Activated effector memory CD4-positive, alpha-beta T cell treated with anti-CD3 and anti-CD28 coated beads, Interleukin-2, amount 50 U/mL, for 16 hours (primary cell): ENCODE measurements at regions not wholly inside any gene's neighbourhood (a gene's known extent, or its start where the extent isn't known, plus 50 kb on each side); places are given as distances from the start of the nearest gene placed in this dataset.

Experiments
- DNase-seq: peaks from one replicate; pipeline ENCODE4 v3.0.0-alpha.2; 2020

DNA sequence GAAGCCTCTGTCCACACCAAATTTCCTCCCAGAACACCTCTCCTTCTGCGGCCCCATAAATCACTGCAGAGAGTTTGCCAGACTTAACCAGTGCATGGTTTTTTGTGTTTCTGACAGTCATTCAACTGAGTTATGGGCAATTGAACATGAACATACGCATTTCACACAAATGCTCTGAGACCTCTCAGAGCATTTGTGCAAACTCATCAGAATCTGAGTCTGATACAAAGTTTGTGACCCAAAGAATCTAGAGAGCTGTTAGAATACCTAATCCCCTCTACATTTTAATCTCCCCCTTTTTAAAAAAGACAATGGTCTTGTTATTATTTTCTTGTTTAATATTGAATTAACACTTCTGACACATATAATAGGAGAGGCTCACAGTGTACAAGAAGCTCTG, 416.9 kb upstream of the SMARCA2 start:
- DNase-seq, result no peak

DNA sequence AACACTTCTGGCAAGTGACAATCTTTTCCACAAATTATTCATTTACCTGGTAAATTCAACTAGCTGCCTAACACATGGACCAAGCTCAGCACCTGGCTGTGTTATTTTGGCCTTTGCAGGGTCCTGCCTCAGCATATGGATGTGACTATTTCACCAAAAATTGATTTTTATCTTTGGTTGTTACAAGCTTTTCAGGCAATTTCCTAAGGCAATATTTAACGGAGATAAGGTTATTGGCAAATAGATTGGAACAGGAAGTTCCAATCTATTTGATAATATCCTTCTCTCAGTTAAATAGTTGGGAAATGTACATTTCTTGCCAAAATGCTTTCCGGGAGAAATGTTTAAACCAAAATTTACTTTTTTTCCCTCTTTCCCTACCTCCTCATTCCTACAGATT, 415.2 kb upstream of the SMARCA2 start:
- DNase-seq, result no peak

DNA sequence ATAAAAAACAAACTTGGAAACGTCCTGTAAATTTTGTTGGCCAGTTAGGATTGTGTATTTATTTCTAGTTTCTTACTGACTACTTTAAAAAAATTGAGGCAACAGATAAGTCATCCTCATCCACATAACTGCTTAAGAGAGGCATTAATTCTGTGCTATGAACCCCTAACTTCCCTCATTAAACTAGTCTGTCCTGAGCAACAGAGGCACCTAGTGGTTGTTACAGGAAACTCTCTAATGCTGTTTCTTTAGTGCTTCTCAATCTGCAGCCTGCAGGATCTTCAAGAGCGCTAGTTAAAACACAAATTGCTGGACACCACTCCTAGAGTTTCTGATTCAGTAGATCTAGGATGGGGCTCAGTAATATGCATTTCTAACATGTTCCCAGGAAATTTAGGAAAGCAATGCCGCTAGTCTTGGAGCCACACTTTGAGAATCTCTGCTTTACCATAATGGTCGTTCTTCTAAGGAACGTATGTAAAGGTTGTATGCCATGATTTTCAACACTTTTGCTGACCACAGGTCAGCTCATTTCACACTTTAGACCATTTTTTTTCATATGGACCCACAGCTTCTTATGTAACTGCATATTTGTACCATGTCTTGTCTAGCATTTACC, 410.1 kb upstream of the SMARCA2 start:
- DNase-seq, result no peak

DNA sequence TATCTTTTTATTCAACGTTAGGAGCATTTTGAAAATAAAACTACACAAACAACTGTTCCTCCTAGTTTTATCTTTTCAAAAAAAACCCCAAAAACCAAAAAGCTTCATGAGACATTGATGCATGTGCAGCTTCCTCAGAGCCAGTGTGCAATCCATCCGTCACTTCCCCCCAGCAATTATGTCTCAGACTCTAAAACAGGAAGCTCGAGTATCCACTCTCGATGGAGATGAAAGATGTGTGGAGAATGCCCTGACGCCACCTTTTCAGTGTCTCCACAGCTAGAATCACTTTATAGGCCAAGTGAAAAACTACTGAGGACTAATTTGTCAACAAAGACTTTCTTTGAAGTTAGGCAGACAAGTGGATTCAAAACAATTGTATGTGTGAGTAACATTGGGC, 408.9 kb upstream of the SMARCA2 start:
- no peak for DNase-seq

DNA sequence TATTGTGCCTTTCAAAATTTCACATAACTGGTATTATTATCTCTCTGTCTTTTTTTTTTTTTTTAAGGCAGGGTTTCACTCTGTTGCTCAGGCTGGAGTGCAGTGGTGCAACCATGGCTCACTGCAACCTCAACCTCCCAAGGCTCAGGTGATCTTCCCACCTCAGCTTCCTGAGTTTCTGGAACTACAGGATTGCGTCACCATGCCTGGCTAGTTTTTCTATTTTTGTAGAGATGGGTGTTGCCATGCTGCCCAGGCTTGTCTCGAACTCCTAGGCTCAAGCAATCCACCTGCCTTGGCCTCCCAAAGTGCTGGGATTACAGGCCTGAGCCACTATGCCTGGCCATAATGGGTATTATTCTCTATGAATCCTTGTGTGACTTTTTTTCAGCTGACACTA, 402.3 kb upstream of the SMARCA2 start:
- DNase-seq, result no peak

DNA sequence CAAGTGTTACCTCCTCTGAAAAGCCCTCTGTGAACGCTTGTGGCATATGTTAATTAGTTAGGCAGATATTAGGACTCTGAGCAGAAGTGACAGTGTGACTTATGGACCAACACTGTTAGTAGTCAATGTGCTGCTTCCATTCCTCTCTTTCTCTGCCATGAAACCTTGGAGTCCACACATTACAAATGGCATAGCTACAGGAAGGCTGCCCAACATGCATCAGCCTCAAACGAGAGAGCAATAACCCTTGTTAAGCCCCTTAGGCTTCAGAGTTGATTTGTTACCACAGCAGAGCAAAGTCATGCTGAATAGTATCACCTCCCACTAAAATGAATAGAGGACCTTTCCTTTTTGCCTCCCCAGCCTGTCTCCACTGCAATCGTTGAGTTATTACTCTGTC, 397.7 kb upstream of the SMARCA2 start:
- no peak for DNase-seq

DNA sequence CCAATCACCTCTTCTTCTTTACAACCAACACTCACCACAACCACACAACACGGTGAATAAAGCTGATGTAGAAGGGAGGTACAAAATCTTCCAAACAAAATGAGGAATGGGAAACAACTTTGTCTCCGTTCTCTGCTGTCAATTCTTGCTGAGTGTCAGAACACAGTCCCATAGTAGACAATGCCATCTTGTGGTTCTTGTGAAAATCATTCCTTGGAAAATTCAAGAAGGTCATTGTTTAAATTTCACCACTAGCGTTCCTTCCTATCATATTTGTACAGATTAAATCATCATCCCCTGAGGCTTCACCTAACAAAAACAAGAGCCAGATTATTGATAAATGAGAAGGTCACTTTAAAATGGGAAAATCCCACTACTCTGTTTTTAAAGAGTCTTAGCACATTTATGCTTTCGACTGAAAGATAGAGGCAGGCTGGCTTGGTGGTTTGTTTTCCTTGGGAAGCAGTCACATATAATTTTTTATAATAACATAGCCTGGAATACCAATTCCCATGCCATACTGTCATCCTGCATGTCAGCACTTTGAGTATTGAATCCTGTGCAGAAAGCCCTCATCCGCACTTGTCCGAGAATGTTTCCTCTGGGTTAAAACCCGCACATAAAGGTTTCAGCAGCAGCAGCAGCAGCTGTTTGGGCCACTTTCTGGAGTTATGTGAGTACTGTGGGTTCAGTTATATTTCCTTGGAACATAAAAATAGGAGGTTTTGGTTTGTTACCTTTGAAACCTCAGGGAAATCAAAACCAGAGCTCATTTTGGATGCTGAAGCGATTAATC, 395.0 kb upstream of the SMARCA2 start:
- DNase-seq, result no peak

DNA sequence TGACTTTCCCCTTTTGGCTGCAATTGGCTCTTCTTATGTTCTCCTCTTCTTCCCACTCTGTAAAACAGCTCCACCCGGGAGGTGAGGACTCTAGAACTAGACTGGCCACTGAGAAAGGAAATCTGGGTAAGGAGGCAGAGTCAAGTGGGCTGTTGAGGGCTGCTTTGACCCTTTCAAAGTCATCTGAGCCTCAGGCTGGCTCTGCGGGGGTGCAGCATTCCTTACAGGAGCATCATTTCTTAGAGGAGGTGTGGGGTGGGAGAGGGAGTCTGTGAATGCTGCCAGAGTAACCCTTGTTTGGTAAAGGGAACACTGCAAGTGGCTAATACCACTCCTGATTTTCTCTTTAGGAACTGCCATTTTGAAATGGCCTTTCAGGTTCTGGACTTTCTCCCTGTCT, 377.7 kb upstream of the SMARCA2 start:
- no peak for DNase-seq

DNA sequence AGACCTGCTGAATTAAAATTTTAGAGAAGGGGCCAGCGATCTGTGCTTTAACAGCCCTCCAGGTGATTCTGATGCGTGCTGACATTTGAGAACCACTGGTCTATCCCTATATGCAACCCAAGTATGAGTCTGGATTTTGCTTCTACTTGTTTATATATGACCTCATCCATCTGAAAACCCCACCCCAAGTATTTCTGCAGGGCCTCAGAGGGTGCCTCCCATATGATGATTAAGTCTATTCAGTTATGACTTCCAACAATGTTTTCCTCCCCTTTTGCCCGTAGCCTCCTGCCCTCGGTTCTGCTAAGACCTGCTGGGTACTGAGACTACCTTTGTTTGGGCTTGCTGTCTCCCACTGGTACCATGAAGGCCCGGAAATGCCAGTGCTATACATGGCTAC, 376.0 kb upstream of the SMARCA2 start:
- no peak for DNase-seq

DNA sequence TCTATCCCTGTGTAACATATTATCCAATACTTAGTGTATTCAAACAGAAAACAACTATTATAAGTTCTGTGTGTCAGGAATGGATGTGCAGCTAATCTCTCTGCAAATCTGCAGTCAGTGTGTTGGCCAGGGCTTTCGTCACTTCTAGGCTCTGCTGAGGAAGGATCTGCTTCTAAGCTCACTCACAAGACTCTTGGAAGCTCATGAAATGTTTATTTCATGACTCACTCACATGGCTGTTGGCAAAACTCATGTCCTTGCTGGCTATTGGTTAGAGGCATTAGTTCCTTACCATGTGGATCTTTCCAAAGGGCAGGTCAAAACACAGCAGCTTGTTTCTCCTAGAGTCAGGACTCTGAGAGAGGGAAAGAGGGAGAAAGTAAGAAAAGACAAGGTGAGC, 367.4 kb upstream of the SMARCA2 start:
- no peak for DNase-seq

DNA sequence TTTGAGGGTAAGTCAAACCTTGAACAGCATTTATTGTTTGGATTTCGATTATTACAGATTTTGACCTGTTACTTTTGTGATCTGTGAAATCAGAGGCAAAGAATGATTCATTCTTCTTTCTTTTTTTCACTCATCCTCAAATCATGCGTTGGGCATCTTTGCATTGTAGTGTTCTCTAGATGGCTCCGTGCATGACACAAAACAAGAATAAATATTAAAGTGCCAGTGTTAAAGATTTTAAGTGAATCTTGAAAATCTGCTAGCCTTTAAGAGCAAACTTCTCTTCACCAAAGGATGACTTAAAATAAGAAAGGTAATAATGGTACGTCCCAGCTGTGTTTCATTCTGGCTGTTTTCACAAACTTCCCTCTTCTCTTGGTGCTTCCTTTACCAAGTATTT, 361.9 kb upstream of the SMARCA2 start:
- DNase-seq, result no peak

DNA sequence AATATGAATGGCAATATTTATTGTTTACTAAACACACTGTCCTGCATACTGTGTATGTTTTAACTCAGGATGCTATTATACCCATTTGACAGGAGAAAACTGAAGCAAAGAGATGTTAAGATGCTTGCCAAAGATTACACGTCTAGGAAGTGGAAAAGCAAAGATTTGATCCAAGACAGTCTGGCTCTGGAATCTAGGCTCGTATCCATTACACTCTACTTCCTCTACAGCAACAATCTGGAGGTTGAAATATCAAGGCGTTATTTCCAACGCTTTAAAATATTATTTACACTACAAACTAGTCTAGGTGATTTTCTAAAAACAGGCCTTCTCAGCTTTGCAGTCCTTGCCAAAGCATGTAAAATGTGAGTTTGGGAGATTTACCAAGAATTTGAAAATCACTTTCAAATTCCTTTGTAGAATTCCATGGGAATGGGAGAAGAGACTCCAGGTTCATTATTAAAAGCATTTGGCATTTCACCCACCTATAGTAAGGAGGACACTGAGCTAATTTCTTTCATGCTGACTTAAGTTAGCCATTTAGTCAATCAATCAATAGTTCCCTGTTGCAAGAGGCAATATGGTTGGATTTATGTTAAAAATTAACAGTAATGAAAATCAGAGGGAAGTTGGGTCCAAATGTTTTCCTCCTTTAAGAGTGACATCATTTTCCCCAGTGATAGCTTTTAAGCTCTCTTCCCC, 356.3 kb upstream of the SMARCA2 start:
- DNase-seq, result no peak

DNA sequence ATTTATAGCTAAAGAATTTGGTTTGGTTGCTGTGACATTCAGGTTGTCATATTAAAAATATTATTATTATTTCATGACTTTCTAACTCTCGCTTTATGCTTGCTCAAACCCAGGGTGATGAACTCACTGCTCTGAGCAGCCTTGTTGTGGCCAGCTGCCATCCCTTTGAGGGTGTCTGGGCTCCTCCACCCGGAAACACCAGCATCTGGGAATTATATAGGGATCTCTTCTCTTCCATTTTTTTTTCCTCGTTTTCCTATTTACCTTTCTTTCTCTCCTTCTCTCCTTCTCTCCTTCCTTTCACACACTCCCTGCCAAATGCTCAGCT, 355.8 kb upstream of the SMARCA2 start:
- no peak for DNase-seq

DNA sequence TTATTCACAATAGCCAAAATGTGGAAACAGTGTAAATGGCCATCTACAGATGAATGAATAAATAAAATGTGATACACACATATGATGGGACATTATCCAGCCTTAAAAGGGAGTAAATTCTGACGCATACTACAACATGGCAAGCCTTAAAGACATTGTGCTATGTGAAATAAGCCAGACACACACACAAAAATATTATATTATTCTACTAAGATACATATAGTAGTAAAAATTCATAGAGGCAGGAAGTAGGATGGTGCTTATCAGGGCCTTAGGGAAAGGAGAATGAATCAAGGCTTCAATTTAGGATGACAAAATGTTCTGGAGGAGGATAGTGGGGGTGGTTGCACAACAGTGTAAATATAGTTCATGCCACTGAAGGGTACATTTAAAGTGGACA, 346.7 kb upstream of the SMARCA2 start:
- no peak for DNase-seq

DNA sequence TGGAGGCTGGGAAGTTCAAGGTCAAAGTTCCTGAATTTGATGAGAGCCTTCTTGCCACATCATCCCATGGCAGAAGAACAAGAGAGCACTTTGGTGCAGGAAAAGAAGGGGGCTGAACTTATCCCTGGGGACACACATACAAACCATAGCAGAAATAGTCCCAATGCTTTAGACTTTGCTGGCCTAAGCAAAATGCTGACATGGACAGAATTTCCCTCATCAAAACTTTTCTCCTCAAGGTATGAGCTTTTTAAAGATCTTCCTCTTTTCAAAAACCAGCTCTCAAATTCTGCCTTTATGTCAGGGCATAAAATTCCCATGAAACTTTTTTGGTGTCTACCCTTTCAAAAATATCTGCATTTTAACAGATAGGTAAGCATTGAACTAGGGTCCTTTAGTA, 341.8 kb upstream of the SMARCA2 start:
- DNase-seq, result no peak

DNA sequence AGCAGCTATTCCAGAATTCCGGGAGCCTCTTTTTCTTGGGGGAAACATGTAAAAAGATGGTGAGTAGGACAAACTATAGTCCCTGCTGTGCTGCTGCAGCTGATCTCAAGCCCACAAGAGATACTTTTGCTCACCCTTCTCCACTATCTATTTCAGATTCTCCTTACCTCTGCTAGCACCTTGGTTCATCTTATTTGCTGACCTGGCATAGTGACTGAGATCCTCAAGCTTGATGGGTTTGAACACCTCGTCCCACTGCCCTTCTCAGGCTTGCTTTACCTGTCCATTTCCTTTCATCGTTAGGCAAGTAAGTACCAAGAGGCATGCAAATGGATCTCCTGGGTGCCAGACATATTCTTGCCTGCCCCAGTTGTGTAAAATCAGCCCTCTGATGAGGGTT, 338.4 kb upstream of the SMARCA2 start:
- no peak for DNase-seq

DNA sequence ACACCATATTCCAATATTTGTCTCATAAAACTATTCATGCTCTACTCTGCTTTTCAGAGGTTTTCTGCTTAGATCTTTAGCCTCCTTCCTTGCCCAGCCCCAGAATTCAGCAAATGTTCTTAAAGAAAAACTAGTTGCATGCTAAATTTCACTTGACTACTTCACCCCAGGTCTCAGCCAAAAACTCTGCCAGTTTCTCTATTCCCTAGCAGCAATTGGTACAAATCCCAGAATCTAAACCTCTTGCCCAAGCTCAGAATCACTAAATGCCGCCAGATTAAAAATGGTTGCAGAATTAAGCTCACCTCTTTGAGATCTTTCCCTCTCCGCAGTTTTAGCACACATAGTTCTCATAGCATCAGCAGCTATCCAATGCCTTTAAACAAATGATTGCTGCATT, 331.2 kb upstream of the SMARCA2 start:
- no peak for DNase-seq

DNA sequence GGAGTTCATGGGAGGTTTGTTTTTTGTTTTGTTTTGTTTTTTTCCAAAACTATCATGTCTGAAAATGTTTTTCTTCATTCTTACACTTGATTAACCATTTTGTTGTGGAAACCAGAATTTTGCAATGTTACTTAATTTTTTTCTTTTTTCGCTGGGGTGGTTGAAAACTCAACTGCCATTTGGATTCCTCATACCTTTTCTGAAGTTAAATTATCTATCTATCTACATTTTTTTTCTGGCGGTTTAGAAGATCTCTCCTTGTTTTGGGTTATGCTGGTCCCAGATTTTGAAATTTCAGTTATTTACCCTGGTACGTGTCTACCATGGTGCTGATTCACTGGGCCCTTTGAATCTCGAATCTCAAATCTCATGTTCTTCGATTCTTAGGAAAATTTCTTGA, 316.2 kb upstream of the SMARCA2 start:
- no peak for DNase-seq

DNA sequence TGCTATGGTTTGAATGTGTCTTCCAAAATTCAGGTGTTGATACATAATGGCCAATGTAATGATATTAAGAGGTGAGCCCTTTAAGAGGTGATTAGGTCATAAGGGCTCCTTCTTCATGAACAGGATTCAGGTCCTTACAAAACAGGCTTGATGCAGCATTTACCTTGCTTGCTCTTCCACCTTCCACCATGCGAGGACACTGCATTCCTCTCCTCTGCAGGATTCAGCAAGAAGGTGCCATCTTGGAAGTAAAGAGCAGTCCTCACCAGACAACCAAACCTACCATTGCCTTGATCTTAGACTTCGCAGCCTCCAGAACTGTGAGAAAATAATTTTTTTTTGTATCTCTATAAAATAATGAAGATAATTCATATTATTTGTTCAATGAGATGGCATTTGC, 314.0 kb upstream of the SMARCA2 start:
- DNase-seq, result no peak

DNA sequence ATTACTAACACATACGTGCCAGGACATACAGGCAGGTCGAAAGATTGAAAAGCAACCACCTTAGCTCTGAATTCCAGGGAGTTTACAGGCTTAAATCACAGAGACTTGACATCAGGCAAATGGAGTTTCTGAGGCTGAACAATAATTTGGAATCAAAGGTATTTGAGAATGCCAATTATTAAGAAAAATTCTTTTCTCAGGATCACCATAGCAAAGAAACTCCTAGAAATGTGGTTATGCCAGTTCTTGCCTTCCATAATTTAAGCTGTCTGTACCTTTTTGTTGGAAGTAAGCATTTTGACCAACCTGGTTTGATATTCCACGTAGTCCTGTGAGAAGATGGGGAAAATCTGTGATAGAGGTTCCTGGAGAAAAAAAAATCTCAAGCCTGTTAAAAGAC, 312.4 kb upstream of the SMARCA2 start:
- no peak for DNase-seq

DNA sequence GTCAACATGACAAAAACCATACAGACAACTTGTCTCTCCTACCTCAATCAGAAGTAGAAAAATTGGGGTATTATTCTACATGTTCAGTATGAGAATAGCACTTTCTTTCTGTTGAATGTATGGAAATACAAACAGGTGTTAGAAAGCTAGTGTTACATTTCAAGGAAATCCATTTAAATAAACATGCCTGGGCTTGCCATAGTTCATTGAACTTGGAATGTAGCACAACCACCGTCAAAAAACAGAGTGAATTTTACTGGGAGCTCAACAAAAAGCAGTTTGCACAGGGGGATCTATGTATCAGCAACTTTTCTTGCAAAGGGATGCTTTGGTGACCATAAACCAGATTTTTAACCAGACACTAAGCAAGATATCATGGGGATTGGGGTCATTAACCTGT, 307.9 kb upstream of the SMARCA2 start:
- no peak for DNase-seq

DNA sequence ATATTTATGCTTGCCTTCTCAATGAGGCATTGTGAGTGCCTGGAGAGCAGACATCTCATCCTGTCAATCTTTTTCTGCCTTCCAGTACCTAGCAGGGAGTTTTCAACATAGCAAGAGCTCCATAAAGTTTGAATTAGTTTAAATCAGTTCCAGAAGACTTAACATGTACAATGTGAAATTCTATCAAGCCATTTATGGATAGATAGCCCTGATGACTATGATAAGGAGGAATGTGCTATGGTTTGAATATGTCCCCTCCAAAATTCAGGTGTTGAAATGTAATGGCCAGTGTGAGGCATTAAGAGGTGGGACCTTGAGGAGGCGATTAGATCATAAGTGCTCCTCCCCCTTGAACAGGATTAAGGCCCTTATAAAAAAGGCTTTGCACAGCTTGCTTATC, 306.9 kb upstream of the SMARCA2 start:
- DNase-seq, result no peak

DNA sequence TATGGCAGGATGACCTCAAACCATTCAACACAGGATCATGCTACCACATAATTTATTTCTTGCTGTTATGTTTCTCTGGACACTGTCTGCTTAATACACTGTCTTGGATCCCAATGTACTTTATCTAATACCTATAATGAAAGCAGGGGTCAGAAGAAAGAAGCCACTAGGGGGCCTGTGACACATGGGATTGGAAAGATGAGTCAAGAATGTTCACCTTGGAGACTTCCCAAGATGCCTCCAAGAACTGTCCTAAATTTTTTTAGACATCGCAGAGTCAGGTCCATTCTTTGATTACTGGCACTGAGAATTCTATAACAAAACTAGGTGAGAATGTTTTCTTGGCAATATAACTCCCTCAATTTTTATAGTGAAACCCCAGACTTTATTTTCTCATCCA, 305.8 kb upstream of the SMARCA2 start:
- no peak for DNase-seq

DNA sequence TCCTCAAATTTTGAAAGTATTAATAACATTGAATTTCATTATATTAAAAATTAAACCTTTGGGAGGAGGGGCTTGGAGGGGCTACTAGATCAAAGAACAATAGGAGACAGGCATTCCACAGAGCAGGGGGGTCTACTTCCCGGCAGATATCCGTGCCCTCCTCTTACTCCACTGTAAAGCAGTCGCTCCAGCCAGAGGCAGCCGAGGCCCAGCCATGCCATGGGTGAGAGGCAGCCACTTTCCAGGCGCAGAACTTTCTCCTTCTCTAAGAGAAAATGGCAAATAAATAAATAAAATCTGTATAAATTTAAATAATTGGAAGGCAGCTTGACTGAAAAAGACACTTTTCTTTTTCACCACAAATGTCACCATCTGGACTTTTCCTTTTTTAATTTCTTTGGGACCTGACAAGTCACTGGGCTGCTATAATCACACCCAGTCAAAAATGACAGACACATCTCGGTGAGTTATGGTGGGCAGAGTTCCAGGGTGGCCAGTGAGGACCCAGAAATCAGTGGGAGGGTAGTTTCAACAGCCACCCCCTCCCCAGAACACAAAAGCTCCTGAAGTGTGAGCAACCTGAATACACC, 302.2 kb upstream of the SMARCA2 start:
- no peak for DNase-seq
